ENCODE measurements at regions not wholly inside any gene's neighbourhood (a gene's known extent, or its start where the extent isn't known, plus 50 kb on each side); places are given as distances from the start of the nearest gene placed in this dataset.

- no peak for TF ChIP-seq CTCF (IDR thresholded peaks at IDR 0.05; ENCODE audit: insufficient read depth, low read depth, low read length, missing control alignments)
- H3K4me3 ChIP-seq (ENCODE audit: low read depth, low read length), result no peak overlapping the region
- no peak for DNase-seq (ENCODE audit: low read depth)
Measured at GRCh38 chr18:49677081-49677480, 115.2 kb downstream of the LIPG start.

GRCh38 chr18:49673281-49673680, 111.4 kb downstream of the LIPG start:
- H3K4me3 ChIP-seq (ENCODE audit: low read depth, low read length), result no peak overlapping the region
- DNase-seq (ENCODE audit: low read depth), result no peak
- no peak for TF ChIP-seq CTCF (IDR thresholded peaks at IDR 0.05; ENCODE audit: insufficient read depth, low read depth, low read length, missing control alignments)

DNA sequence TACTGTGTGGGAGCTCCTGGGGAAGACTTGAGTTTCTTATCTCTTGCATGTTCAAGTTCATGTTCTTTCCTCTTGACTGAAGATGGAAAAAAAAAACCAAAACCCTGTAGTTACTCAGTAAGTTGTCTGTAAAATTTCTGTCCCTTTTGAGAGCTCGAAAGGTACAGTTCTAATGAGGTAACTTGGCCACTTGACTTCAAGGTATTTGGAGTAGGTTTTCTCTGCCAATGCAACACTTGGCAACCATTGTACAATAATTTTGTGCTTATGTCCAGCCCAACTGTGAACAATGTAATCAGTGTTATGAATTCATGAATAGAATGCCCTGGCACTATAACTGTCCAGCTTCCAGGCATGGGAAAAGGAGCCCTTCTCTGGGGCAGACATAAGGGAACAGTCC, 111.0 kb downstream of the LIPG start:
- no peak for DNase-seq (ENCODE audit: low read depth)
- no peak for TF ChIP-seq CTCF (IDR thresholded peaks at IDR 0.05; ENCODE audit: insufficient read depth, low read depth, low read length, missing control alignments)
- H3K4me3 ChIP-seq (ENCODE audit: low read depth, low read length), result no peak overlapping the region

DNA sequence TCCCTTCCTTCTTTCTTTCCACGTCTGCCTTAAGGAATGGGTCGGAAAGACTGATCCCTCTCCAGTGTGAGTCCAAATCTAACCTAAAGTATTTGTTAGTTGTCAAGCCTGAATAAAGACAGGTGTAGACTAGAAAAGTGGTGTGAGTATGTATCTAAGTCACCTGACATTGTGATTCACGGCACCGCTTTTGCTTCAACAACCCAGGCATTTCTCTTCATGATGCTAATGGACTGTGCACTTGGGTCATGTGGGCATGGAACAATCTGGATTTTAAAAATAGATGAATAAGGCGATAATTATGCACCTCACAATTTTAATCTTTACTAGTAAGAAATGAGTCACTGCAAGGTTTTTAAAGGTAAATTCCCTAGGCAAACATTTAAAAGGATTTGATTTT, 107.5 kb downstream of the LIPG start:
- no peak for TF ChIP-seq CTCF (IDR thresholded peaks at IDR 0.05; ENCODE audit: insufficient read depth, low read depth, low read length, missing control alignments)
- DNase-seq (ENCODE audit: low read depth), result no peak
- H3K4me3 ChIP-seq (ENCODE audit: low read depth, low read length), result no peak overlapping the region

- no peak for TF ChIP-seq CTCF (IDR thresholded peaks at IDR 0.05; ENCODE audit: insufficient read depth, low read depth, low read length, missing control alignments)
- no peak overlapping the region for H3K4me3 ChIP-seq (ENCODE audit: low read depth, low read length)
- DNase-seq (ENCODE audit: low read depth), result no peak
Measured at GRCh38 chr18:49668574-49669275, 106.9 kb downstream of the LIPG start.

GRCh38 chr18:49667462-49667861, 105.6 kb downstream of the LIPG start:
- no peak overlapping the region for H3K4me3 ChIP-seq (ENCODE audit: low read depth, low read length)
- TF ChIP-seq CTCF (IDR thresholded peaks at IDR 0.05; ENCODE audit: insufficient read depth, low read depth, low read length, missing control alignments), result no peak
- DNase-seq (ENCODE audit: low read depth), result no peak
